Left renal pelvis (tissue), 4 donors: ENCODE measurements at regions not wholly inside any gene's neighbourhood (a gene's known extent, or its start where the extent isn't known, plus 50 kb on each side); places are given as distances from the start of the nearest gene placed in this dataset.

ENCODE experiments used
- DNase-seq, 4 donors: peaks; one replicate each; pipeline ENCODE4 v3.0.0-alpha.2; 2013; ENCODE audit warnings: low read depth in 4 of 4, low spot score in 3 of 4

DNA sequence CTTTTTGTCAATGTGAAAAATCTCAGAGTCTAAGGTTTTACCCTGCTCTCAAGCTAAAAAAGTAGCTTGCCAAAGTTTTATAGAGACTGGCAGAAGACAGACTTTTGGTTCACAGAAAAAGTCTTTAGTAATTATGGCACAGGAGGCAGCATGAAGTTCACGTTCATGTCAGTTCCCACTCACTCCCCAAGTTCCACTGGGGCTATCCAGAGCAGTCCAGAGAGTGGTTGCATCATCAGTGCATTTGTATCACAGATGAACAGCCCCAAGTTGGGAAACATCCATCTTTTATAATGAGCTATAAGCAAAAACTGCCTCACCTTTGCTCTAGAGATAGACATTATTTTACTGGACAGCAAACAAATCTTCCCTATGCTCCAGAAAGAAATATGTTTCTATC is 454.1 kb upstream of the AGTR1 start:
- DNase-seq = no peak

DNA sequence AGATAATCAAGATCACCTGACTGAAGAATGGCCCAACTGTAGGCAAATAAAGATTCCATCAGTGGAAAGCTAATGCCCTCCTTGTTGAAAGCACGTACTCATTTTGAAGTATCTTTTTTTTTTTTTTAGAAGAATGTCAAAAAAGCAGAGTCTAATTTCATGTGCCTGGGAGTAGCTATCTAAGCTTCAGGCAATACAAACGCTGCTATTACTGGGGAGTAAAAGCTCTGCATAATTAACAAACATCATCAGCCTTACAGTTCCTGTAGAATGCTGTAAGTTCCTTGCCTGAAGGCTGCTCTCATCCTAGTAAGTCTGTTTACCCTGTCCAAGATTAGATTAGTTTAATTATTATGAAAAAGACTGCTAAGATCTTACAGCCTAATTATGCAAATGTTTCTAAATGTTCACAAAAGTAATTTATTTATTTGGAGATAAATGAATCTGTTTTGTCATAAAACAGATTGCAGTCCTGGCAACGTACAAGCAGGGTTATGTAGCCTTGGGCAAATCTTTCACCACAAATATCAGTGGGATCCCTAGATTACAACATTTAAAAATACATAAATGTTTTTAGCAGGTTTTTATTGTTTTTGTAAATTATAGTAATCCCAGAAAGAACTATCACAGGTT is 451.3 kb upstream of the AGTR1 start:
- no peak for DNase-seq

DNA sequence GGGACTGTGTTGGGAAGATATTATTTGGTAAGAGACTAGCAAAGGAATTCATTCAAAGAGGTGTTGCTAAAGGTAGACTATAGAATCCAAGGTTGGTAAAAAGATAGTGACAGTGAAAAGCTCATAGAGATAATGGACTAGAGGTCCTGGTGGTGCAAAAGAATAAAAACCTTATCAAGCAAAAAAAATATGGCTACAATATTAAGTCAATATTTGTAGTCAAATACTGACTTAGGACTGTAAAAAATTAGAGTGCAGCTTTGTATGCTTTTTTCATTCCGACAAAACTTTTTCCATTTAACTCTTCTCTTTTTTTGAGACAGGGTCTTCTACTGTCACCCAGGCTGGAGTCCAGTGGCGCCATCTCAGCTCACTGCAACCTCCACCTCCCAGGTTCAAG is 444.0 kb upstream of the AGTR1 start:
- DNase-seq = no peak

DNA sequence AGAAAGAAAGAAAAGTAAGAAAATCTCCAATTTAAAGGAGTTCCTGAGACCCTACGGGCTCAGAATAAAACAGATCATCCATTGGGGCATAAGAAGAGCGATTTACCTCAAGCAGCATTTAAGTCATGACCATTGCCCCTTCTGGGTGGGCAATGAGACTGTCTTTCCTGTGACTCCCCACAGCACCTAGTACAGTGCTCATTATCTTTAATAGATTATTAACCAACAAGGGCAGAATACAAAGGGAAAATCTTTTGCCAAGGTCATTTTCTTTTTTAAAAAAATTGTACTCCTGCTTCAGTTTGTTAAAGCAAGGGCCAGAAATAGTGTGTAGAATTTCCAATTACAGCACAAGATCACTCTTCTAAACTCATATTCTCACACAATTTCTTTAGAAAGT is 443.3 kb upstream of the AGTR1 start:
- no peak for DNase-seq

DNA sequence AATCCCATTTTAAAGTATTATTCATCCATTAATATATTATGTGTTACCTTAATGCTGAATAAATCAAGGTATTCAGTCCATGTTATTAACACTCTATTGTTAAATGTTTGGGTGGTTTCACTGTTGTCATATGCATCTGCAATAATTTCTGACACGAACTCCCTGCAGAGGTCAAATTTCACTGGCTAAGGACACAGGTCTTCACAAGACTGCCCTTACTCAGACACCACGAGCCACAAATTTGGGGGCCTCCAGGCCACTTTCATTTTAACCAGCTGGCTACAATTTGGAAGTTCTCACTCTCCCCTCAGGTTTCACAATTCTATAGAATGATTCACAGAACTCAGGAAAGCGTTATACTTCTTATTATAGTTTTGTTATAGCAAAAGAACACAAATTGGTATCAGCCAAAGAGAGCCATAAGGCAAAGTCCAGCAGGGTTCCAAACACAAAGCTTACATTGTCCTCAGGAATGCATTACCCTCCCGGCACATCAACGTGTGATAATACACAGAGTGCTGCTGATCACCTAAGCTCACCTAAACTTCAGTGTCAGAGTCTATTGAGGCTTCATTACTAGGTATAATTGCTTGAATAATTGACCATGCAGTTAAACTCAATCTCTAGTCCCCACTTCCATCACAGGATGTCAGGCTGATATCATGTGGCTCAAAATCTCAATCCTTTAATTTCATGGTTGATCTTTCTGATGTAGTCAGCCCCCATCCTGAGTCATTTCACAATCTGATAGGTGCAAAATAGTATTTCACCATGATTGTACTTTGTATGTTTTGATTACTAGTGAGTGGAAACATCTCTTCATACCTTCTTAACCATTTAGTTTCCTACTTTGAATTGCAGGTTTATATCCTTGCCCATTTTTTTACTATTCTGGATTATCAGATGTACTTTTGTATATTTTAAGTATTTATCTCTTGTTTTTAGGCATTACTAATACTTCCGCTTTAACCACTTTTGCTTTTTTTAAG is 441.4 kb upstream of the AGTR1 start:
- no peak for DNase-seq

DNA sequence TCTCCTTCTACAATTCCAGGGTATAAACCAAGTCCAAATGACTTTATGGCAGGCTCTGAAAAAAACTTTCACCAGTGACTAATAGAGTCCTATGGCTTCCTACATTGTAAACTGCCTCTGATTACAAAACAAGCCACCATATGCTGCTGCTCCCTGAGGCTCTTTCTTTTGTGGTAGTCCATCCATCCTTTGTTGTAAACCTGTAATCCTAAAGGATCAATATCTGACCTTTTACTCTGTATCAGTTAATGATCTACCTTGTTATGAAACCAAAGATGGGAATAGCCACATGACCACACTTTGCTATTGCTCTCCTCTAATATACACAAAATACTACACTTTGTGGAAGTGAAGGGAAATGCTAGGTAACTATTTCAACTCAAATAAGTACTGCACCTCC is 434.7 kb upstream of the AGTR1 start:
- no peak for DNase-seq

DNA sequence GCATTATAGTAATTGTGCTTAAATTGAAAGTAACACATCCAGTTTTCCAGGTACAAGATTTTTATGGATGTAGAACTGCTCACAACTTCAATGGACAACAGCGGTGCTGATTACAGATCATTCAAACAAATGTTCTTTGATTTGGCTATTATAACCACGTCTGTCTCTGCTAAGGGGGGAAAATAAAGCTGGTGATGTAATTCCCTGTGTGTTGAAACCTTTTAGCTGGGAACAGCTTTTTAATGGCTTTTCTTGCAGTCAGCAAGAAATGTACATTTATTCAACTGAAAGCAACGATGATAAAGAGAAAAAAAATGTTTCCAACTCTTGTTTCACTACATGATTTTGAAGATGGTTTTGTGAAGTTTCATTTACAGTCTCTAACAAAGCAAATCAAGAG is 431.9 kb upstream of the AGTR1 start:
- no peak for DNase-seq

DNA sequence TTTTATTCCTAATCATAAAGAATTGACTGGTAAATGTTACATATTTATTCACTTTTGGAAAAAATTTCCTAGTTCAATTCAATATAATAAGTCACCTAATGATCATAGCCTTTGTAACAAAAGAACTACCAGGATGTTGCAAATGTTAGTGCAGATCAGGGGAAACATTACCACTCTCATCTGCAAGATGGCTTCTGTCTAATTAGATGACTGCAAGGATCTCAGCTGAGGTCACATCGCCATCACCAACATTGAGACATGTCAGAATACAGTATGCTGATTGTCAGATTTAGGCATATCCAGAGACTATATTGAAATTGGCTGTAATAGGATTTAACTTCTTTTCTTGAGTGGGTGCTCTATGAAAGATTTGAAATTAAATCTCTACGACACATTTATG is 431.4 kb upstream of the AGTR1 start:
- no peak for DNase-seq

DNA sequence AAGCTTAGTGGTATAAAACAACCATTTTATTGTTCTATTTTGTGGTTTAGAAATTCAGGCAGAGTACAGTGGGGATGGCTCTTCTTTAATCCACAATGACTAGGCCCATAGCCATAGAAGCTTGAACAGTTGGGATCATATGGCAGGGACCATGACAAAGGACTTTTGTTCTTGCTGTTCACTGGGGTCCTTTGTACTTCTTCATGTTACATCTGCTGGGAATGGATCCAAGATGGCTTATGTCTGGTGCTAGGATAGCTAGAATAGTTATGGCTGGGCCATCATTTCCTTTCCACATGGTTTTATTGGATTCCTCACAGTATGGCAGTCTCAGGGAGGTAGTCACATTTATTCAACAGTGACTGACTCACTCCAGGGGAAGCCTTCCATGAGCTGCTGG is 427.9 kb upstream of the AGTR1 start:
- DNase-seq = no peak

DNA sequence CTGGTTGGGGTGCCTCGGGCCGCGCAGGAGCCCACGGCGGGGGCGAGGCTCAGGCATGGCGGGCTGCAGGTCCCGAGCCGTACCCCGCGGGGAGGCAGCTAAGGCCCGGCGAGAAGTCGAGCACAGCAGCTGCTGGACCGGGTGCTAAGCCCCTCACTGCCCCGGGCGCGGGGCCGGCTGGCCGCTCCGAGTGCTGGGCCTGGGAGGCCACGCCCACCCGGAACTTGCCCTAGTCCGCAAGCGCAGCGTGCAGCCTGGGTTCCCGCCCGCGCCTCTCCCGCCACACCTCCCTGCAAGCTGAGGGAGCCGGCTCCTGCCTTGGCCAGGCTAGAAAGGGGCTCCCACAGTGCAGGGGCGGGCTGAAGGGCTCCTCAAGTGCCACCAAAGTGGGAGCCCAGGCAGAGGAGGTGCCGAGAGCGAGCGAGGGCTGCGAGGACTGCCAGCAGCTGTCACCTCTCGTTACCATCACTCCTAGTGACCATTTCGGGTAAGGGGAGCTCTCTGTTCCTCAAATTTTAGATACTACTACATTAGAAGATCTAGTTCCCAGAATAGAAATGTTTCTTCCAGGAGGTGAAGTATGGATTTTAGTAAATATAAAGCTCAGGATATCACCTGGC is 417.0 kb upstream of the AGTR1 start:
- DNase-seq = no peak

DNA sequence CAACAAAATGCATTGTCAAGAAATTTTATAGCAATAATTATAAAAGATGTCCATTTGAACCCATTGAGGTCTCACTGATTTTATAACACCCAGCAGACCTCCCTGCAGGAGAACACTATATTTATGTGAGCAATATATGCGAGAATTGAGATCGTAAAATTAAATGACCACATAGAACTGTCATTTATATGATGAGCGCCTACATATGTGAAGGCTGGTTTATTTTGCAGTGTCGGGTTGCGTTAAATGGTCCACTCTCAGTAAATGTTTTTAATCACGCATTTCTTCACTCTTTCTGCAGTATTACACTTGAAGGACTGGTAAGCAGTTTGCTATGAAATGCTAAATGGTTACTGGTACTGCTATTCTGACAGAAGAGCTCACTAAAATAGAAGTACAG is 408.5 kb upstream of the AGTR1 start:
- DNase-seq = no peak

DNA sequence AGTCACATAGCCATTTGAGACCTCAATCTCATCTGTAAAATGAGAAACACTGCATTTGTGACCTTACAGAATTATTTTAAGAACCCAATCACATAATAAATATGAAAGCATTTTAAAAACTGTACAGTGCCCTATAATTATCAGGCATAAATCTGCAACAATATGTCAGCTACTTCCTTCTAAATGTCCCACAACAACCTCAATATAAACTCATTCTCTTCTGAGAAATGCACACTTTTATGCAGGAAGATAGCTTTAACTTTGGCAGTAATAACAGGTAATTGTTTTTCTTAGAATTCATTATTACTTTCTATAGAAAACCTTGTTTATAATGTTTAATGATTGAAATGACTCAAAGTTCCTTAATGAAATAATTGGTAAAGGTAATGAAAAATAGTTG is 400.7 kb upstream of the AGTR1 start:
- DNase-seq = no peak

DNA sequence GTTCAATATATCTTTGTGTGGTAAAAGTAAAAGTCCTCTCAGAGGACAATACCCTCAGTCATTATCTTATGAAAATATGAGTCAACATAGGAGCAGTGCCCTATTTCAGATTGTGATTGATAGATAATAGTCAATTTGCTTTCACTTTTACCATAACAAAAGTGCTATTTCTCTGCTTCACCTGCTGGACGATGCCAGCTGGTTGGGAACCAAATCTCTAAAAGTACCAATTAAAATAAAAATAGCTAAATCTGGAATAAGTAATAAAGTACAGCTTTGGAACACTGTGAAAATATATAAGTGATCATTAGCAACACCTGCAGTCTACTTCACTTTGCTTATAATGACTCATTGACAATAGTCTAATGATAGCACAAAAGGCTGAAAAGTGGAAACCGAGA is 390.3 kb upstream of the AGTR1 start:
- DNase-seq = no peak

DNA sequence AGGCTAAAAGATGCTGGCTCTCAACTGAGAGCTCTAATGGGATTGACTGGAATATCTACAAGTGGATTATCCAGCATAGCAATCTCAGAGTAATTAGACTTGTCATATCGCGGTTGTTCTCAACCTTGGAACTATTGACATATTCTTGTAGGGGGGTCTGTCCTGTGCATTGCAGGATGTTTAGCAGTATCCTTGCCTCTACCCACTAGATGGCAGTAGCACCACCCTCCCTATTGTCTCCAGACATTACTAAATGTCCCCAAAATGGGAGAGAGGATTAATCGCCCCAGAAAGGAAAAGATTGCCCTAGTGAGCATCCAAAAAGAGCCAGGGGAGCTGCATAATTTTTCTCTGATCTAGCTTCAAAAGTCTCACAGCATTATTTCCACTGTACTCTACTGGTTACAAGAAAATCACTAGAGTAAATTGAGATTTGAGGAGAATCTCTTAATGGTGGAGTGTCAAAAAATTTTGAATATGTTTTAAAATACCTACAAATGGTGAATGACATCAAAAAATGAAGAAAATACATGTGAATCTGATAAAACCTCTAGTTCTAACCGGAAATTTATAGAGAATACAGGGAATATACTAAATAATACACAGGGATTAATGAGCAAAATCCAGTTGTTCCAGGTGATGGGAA is 388.2 kb upstream of the AGTR1 start:
- no peak for DNase-seq

DNA sequence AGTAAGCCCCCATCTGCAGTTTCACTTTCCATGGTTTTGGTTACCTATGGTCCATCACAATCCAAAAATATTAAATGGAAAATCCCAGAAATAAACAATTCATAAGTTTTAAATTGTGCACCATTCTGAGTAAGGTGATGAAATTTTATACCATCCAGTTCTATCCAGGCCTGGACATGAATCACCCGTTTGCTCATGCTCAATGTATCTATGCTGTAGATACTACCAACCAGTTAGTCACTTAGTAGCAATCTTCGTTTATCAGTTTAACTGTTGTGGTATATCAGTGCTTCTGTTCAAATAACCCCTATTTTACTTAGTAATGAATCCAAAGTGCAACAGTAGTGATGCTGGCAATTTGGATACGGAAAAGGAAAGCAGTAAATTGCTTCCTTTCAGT is 381.9 kb upstream of the AGTR1 start:
- DNase-seq = no peak

DNA sequence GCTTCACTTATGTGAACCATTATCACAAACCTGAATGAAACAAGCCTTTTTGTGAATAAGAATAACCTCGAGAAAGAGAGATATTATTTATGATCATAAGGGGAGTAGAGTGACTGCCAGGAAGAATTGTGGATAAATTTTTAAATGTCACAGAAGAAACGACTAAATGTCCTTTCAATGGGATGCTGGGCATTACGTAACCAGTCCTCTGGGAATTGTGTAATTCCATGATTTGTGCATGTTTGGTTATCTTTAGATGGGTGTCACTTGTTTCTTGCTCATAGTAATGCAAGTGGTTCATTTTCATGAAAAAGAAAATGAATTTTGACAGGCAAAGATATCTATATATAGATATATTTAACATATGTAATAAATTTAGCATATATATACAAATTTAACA is 379.5 kb upstream of the AGTR1 start:
- no peak for DNase-seq

DNA sequence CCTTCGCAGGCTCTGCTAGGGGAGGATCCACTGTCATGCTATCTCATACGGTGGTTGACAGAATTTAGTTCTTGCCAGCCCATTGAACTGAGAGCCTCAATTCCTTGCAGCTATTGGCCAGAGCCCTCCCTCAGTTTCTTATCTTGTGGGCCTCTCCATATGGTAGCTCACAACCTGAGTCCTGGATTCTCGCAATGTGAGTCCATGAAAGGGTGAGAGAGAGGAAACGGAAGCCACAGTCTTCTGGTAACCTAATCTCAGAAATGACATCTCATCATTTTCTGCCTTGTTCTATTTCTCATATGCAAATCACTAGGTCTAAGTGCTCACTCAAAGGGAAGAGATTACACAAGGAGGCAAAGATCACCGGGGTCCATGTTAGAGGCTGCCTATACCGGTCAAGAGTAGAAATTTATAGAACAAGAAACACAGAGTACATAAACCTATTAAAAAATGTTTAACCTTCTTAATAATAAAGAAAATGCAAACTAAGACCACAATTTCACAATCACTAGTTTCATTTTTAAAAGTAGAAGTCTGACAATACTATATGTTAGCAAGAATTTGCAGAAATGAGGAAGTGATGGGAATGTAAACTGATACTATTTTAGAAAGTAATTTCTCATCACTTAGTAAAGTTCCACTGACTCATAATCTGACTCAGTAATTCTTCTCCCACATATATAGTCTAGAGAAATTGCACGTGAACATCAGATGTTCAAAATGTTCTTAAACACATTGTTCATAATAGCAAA is 378.4 kb upstream of the AGTR1 start:
- no peak for DNase-seq

DNA sequence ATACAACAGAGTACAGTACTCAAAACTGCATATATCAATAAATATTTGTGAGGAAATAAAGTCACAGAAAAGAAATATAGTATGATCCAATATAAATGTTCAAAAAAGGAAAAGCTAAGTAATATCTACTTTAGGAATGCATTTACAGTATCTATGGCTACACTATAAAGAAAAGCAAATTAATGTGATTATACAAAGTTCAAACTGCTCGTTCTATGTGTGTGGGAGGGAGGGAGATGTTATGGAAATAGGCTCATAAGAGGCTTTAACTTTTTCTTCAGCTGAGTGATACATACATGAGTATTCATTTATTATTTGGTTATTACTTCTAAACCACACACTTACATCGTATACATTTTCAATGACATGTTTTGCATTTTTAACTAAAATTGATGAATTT is 377.7 kb upstream of the AGTR1 start:
- DNase-seq = no peak

DNA sequence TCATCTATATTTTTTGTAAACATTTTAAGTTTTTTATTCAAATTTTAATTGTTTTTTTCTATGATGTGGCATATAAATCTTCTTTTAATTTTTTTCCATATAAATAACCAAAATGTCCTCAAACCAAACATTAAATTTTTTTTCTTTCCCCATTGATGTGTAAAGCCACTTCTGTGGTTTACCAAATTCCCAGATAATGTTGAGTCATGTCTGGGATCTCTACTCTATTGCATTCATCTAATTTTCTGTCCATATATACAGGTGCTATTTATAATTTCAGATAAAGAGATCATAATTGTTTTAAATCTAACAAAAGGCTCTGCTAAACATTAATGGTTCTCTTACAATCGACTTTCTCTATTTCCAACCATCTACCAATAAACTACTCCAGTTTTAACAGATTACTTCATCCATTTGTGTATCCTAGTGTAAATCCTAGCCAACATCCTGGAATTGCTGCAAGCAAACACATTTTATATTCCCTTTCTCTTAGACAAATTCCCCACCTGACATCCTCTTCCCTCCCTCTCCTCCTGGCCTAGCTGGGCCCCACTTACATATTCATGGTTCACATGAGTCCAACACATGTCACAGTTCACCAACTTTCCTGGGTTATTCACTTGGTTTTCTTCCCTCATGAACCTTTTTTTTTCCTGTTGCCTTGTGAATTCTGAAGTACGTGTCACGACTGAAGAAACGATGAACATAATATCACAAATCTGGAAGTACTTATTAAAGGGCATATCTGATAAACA is 368.0 kb upstream of the AGTR1 start:
- DNase-seq = peak in 2 of 4 donors; percentile 18 to 42

DNA sequence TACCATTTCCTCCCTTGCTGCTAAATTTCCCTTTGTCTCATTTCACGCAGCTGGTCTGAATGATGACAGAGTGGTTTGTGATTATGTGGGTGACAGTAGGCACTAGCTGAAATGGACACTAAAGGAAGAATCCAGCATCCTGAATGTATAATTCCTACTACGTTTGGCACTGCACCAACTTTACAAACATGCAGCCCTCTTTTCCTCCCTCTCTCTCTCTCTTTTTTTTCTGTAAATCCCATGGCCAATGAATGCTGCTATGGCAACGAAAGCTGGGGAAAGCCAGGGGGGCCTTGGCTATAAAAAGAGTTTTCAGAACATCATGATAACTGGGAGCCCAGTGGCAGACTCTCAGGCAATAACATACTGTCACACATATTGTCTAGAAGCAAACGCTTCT is 367.2 kb upstream of the AGTR1 start:
- DNase-seq = no peak
